Heart left ventricle (tissue), 16 donors: ENCODE measurements at regions not wholly inside any gene's neighbourhood (a gene's known extent, or its start where the extent isn't known, plus 50 kb on each side); places are given as distances from the start of the nearest gene placed in this dataset.
A peak's percentile ranks its signal among the peaks of the same experiment; 100 is the strongest.

Experiments
- ATAC-seq, 4 donors: fragments of 200-7000 bp; cut with Tn5 transposase; one replicate each; pipeline ENCODE4 v1.9.1; 2020 to 2022; ENCODE audit warnings: moderate library complexity in 4 of 4, mild to moderate bottlenecking in 3 of 4, moderate number of reproducible peaks in 1 of 4
- DNase-seq, 5 donors: peaks; one replicate each; pipeline ENCODE4 v3.0.0-alpha.2; 2020
- H3K27ac ChIP-seq, 12 donors: fragments of 200-600 bp; sonication (generic) in 4 of 12; one replicate each; pipeline versions ENCODE4 v1.5.0 to v1.8.0; 2016 to 2022; ENCODE audit warnings: mild to moderate bottlenecking in 2 of 12
- H3K27me3 ChIP-seq, 9 donors: fragments of 200-600 bp; sonication (generic) in 2 of 9; one replicate each; pipeline versions ENCODE4 v1.5.1 to v1.8.0; 2016 to 2022; ENCODE audit warnings: mild to moderate bottlenecking in 3 of 9
- H3K36me3 ChIP-seq, 9 donors: fragments of 200-600 bp; sonication (generic) in 2 of 9; one replicate each; pipeline versions ENCODE4 v1.5.0 to v1.8.0; 2018 to 2022; ENCODE audit warnings: mild to moderate bottlenecking in 2 of 9
- H3K4me1 ChIP-seq, 12 donors: fragments of 200-600 bp; sonication (generic) in 4 of 12; one replicate each; pipeline versions ENCODE4 v1.5.0 to v1.8.0; 2016 to 2022; ENCODE audit warnings: mild to moderate bottlenecking in 3 of 12
- H3K4me3 ChIP-seq, 12 donors: fragments of 200-600 bp; sonication (generic) in 4 of 12; one replicate each; pipeline versions ENCODE4 v1.5.0 to v1.8.0; 2017 to 2022; ENCODE audit warnings: mild to moderate bottlenecking in 9 of 12, moderate library complexity in 4 of 12
- H3K9me3 ChIP-seq, 12 donors: fragments of 200-600 bp; sonication (generic) in 4 of 12; one replicate each; pipeline versions ENCODE4 v1.5.0 to v1.8.0; 2016 to 2022; ENCODE audit warnings: mild to moderate bottlenecking in 1 of 12
- POLR2A ChIP-seq, 2 donors: fragments of 450-650 bp; IDR thresholded peaks; one replicate each; pipeline ENCODE4 v1.6.1; 2017; ENCODE audit warnings: antibody characterized with exemption in 2 of 2, mild to moderate bottlenecking in 2 of 2, moderate library complexity in 2 of 2
- WGBS, 4 donors: extraction: QIAGEN DNeasy Blood & Tissue Kit in 2 of 4; methylation state at CpG; one replicate each; pipeline versions ENCODE4 v1.1.5 to v1.1.7; 2013 to 2018; 5-methylcytosine and 5-hydroxymethylcytosine counted together
- intact Hi-C, 10 donors: fragments of 100-400 bp; cut with DNase I; formaldehyde crosslinking; loops; one replicate each; pipeline versions ENCODE4 v1.11.1 to v1.14.2; 2022
- TF ChIP-seq, protein P1 (sequence below), 12 donors: fragments of 200-600 bp; sonication (generic) in 4 of 12; IDR thresholded peaks; one replicate each; pipeline versions ENCODE4 v1.5.0 to v1.8.0; 2018 to 2022; ENCODE audit warnings: antibody characterized with exemption in 12 of 12, mild to moderate bottlenecking in 5 of 12
- donor health status: ischemic (EF 13 %, LVEDD 7.1; RV severe dilation, severe dysfunction).
- donor health status: healthy with polysubstance abuse.
- donor health status: DM: no; HTN: yes; CAD: no.
- donor health status: DM: no; HTN: no; CAD: no.
- donor health status: ischemic (EF 25% LVEDD 6.9; RV normal size, moderate dysfunction).
- donor health status: ischemic (EF 25% LVEDD 5.7; RV mildly dilated, moderate dysfunction).
- donor health status: healthy.
- donor health status: DM: yes; HTN: yes; CAD: no.
- donor health status: ischemic (EF 35%, LVEDD 5.7; RV mildly dilated, moderate dysfunction).
- donor health status: nonischemic (EF 11% LVEDD 7.7; RV severe dilation, severe dysfunction).
- donor health status: DM: yes; HTN: yes; CAD: no.
- donor health status: PGD.
- donor health status: ischemic (EF 29% LVEDD 5.4; RV normal size, mild dysfunction).
- donor health status: nonischemic (EF 23%, LVEDD 6.1; RV moderate dilation, normal function).

DNA sequence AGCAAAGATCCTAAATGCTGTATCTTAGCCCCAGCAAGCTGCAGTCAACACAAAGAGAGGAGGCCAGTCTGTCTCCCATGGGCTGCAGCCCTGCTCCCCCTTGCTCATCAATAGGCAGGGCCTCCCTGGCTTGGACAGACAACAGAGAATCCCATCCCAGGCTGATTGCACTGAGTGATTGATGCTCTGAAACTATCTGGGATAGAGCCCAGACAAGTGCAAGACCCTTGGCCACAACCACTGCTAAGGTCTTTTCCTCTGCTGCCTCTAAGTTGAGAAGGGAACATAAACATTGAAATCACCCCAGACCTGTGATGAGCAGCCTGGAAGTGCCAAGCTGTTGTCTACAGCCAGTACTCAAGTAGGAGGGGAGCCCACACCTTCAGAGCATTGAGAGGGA is 661.0 kb upstream of the CDH18 start:
- H3K4me3 ChIP-seq, result no peak overlapping the region
- no peaks in the 10 kb centered on the region for H3K36me3 ChIP-seq
- intact Hi-C loops, result no loop called here
- ATAC-seq (no peak), DNase-seq (no peak)
- H3K9me3 ChIP-seq, result peaks cover 0 to 19% (median 0%) of the 10 kb centered on the region in 12 donors
- TF ChIP-seq POLR2A (IDR thresholded peaks at IDR 0.05), result no peak
- TF ChIP-seq, protein P1, sequence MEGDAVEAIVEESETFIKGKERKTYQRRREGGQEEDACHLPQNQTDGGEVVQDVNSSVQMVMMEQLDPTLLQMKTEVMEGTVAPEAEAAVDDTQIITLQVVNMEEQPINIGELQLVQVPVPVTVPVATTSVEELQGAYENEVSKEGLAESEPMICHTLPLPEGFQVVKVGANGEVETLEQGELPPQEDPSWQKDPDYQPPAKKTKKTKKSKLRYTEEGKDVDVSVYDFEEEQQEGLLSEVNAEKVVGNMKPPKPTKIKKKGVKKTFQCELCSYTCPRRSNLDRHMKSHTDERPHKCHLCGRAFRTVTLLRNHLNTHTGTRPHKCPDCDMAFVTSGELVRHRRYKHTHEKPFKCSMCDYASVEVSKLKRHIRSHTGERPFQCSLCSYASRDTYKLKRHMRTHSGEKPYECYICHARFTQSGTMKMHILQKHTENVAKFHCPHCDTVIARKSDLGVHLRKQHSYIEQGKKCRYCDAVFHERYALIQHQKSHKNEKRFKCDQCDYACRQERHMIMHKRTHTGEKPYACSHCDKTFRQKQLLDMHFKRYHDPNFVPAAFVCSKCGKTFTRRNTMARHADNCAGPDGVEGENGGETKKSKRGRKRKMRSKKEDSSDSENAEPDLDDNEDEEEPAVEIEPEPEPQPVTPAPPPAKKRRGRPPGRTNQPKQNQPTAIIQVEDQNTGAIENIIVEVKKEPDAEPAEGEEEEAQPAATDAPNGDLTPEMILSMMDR (IDR thresholded peaks at IDR 0.05), result no peak
- H3K27ac ChIP-seq, result no peak overlapping the region
- H3K4me1 ChIP-seq, result no peaks in the 10 kb centered on the region
- no peaks in the 10 kb centered on the region for H3K27me3 ChIP-seq

DNA sequence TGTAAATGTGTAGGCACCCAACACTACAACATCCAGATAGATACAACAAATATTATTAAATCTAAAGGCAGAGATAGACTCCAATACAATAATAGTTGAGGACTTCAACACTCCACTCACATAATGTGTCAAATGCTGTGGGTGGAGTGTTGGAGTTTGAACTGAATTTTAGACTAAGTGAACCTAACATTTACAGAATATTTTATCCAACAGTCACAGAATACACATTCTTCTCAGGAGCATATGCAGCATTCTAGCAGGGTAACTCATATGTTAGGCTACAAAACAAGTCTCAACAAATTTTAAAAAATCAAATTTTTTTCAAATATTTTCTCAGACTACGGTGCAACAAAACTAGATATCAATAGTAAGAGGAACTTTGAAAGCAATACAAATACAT is 648.7 kb upstream of the CDH18 start:
- DNase-seq (no peak), ATAC-seq (no peak)
- Histone ChIP-seq H3K27me3 (no peaks in the 10 kb centered on the region), H3K4me1 (no peaks in the 10 kb centered on the region), H3K4me3 (no peak overlapping the region), H3K9me3 (peaks cover 0 to 5% (median 0%) of the 10 kb centered on the region in 12 donors), H3K27ac (no peak overlapping the region), H3K36me3 (no peaks in the 10 kb centered on the region)
- intact Hi-C loops, result no loop called here
- 0 to 47% (median 23%) methylated on average over 1 of the region's 1 CpG for WGBS, 4 donors
- TF ChIP-seq, protein P1 (IDR thresholded peaks at IDR 0.05), result no peak
- TF ChIP-seq POLR2A (IDR thresholded peaks at IDR 0.05), result no peak

DNA sequence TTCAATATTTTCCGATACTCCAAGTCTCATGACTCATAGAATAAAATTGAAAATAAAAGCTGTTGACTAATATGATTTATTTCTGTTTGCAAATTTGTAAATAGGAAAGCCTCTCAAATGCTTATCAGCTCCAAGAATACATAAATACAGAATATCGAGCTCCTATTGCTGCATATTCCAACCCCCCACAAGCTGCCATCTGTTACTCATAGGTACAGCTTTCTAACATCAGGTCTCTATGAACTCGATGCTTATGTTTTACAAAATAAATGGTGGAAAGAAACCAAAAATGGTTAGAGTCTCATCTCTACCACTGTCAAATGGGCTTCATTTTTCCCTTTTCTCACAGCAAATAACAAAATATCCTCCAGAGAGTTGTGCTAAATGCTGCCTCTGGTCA is 631.6 kb upstream of the CDH18 start:
- Histone ChIP-seq H3K4me3 (no peak overlapping the region), H3K36me3 (no peaks in the 10 kb centered on the region), H3K27me3 (no peaks in the 10 kb centered on the region), H3K9me3 (peaks cover 0 to 7% (median 0%) of the 10 kb centered on the region in 12 donors), H3K27ac (no peak overlapping the region), H3K4me1 (no peaks in the 10 kb centered on the region)
- no peak for DNase-seq
- WGBS, 4 donors, result 72 to 85% (median 75%) methylated on average over 3 of the region's 3 CpGs
- ATAC-seq, result no peak
- intact Hi-C loops, result no loop called here
- no peak for TF ChIP-seq POLR2A (IDR thresholded peaks at IDR 0.05)
- TF ChIP-seq, protein P1 (IDR thresholded peaks at IDR 0.05), result no peak

DNA sequence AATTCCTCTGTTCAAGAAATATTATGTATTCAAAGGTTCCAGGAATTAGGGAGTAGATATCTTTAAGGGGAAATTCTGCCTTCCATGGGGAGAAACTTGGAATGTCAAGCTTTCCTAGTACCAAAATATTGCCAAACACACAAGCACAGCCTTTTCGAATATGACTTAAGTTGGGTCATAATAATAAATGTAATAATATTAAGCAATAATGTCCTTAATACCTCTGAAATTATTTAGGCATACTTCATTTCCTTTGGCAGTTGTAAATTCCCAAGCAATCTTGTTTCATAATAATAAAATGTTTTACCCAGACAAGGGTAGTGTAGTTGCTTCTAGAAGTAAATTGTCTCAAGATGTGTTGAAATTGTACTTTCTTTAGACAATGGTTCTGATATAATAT is 630.3 kb upstream of the CDH18 start:
- Histone ChIP-seq H3K4me3 (no peak overlapping the region), H3K27me3 (no peaks in the 10 kb centered on the region), H3K27ac (no peak overlapping the region), H3K9me3 (peaks cover 0 to 7% (median 0%) of the 10 kb centered on the region in 12 donors), H3K4me1 (no peaks in the 10 kb centered on the region), H3K36me3 (no peaks in the 10 kb centered on the region)
- WGBS, 4 donors, result 65 to 75% (median 71%) methylated on average over 1 of the region's 1 CpG
- no peak for TF ChIP-seq POLR2A (IDR thresholded peaks at IDR 0.05)
- TF ChIP-seq, protein P1 (IDR thresholded peaks at IDR 0.05), result no peak
- ATAC-seq (peak in 1 of 4 donors; percentile 64), DNase-seq (no peak)
- intact Hi-C loops, result no loop called here
